Endothelial cell of umbilical vein (primary cell): ENCODE measurements at regions not wholly inside any gene's neighbourhood (a gene's known extent, or its start where the extent isn't known, plus 50 kb on each side); places are given as distances from the start of the nearest gene placed in this dataset.

ENCODE experiments used
- BruUV-seq: library from RNA; stranded (reverse); fragments of 400-500 nt; replicated peaks from 2 replicates; lab custom pipeline; 2021; lab: Mats Ljungman, UMichigan
- CTCF ChIA-PET: fragments of 300-600, 350-600 bp; sonication (Branson Sonifier 250); formaldehyde crosslinking; loops from one replicate; lab custom pipeline; 2021; ENCODE audit warnings: antibody characterized with exemption, inconsistent platforms; lab: Charles Lee
- POLR2A ChIA-PET: fragments of 300-600, 350-600 bp; sonication (Branson Sonifier 250); formaldehyde crosslinking; loops from one replicate; lab custom pipeline; 2021; ENCODE audit warnings: antibody characterized with exemption, inconsistent platforms; lab: Charles Lee
- DNase-seq: peaks from one replicate; pipeline ENCODE4 v3.0.0-alpha.2; 2011; ENCODE audit warnings: low read depth, low spot score
- FAIRE-seq: peaks from 2 replicates; lab custom pipeline; 2011; peaks lifted over from hg19 to GRCh38; lab: Jason Lieb, UNC
- H2AFZ ChIP-seq: 2 replicates; pipeline ENCODE4 v1.6.0; 2012; ENCODE audit warnings: low read depth, low read length, control low read depth, inconsistent platforms
- H3K27ac ChIP-seq: 2 replicates; pipeline ENCODE4 v1.5.1; 2011; ENCODE audit warnings: low read depth, mild to moderate bottlenecking, control low read depth, low read length, moderate library complexity; ENCODE audit not compliant: insufficient read depth
- H3K27me3 ChIP-seq, 2 experiments: 2 replicates each; pipeline versions ENCODE4 v1.6.0 to v1.6.1; 2011; ENCODE audit warnings: low read length in 2 of 2, mixed read lengths in 1 of 2; ENCODE audit not compliant: control insufficient read depth in 2 of 2, insufficient read depth in 2 of 2
- H3K36me3 ChIP-seq, 2 experiments: 2 replicates in 1 of 2; 3 replicates in 1 of 2; pipeline ENCODE4 v1.5.1; 2011; ENCODE audit warnings: low read length in 2 of 2, mild to moderate bottlenecking in 1 of 2, moderate library complexity in 1 of 2; ENCODE audit not compliant: control insufficient read depth in 2 of 2, insufficient read depth in 2 of 2; ENCODE audit errors: extremely low read depth in 1 of 2
- H3K4me1 ChIP-seq: 3 replicates; pipeline ENCODE4 v1.5.1; 2011; ENCODE audit warnings: mild to moderate bottlenecking, low read length; ENCODE audit not compliant: control insufficient read depth, insufficient read depth; ENCODE audit errors: extremely low read depth
- H3K4me2 ChIP-seq: 2 replicates; pipeline ENCODE4 v1.6.1; 2011; ENCODE audit warnings: low read length, control low read depth, mixed read lengths; ENCODE audit not compliant: insufficient read depth
- H3K4me3 ChIP-seq, 3 experiments: fragments of 200-600 bp in 1 of 3; sonication (generic), shearing (Covaris generic) in 1 of 3; replicated peaks in 1 of 3; 2 replicates each; pipeline ENCODE4 v1.5.1; 2011 to 2016; ENCODE audit warnings: control low read depth in 3 of 3, low read length in 3 of 3, mild to moderate bottlenecking in 2 of 3, inconsistent platforms in 1 of 3, low read depth in 1 of 3, moderate library complexity in 1 of 3; ENCODE audit not compliant: insufficient read depth in 1 of 3
- H3K79me2 ChIP-seq: 2 replicates; pipeline ENCODE4 v1.6.0; 2012; ENCODE audit warnings: low read length, inconsistent platforms; ENCODE audit not compliant: control insufficient read depth, insufficient read depth
- H3K9ac ChIP-seq: replicated peaks from 2 replicates; pipeline ENCODE3; 2011; ENCODE audit warnings: low read length, control low read depth; ENCODE audit not compliant: insufficient read depth; ENCODE audit errors: extremely low read depth
- H3K9me1 ChIP-seq: replicated peaks from 3 replicates; pipeline ENCODE4 v1.6.0; 2011; ENCODE audit warnings: mild to moderate bottlenecking, low read length; ENCODE audit not compliant: control insufficient read depth, insufficient read depth; ENCODE audit errors: extremely low read depth
- H3K9me3 ChIP-seq: replicated peaks from 2 replicates; pipeline ENCODE4 v1.5.1; 2012; ENCODE audit warnings: low read length, inconsistent platforms; ENCODE audit not compliant: control insufficient read depth, insufficient read depth
- H4K20me1 ChIP-seq: replicated peaks from 2 replicates; pipeline ENCODE3; 2011; ENCODE audit warnings: mild to moderate bottlenecking, low read length; ENCODE audit not compliant: control insufficient read depth, insufficient read depth; ENCODE audit errors: extremely low read depth
- EZH2 ChIP-seq: IDR thresholded peaks from 2 replicates; pipeline ENCODE4 v1.6.1; 2012; ENCODE audit warnings: borderline replicate concordance, low read depth, mild to moderate bottlenecking, moderate library complexity, low read length, inconsistent platforms; ENCODE audit not compliant: severe bottlenecking
- FOS ChIP-seq: IDR thresholded peaks from 2 replicates; pipeline ENCODE4 v1.6.1; 2011; ENCODE audit warnings: mild to moderate bottlenecking, low read length, moderate library complexity, borderline replicate concordance; ENCODE audit not compliant: insufficient read depth
- GATA2 ChIP-seq: IDR thresholded peaks from 2 replicates; pipeline ENCODE4 v1.7.0; 2011; ENCODE audit warnings: low read depth, mild to moderate bottlenecking, moderate library complexity, mixed read lengths, low read length; ENCODE audit not compliant: insufficient read length, insufficient read depth
- JUN ChIP-seq: IDR thresholded peaks from 2 replicates; pipeline ENCODE4 v1.6.1; 2011; ENCODE audit warnings: borderline replicate concordance, low read depth; ENCODE audit not compliant: insufficient read length, insufficient read depth
- MYC ChIP-seq: IDR thresholded peaks from one replicate; pipeline ENCODE4 v1.6.1; 2011; ENCODE audit warnings: mild to moderate bottlenecking, low read depth, low read length
- POLR2A ChIP-seq: IDR thresholded peaks from 2 replicates; pipeline ENCODE4 v1.6.1; 2012; ENCODE audit warnings: low read depth, mild to moderate bottlenecking, control low read depth, low read length
- POLR2AphosphoS5 ChIP-seq: IDR thresholded peaks from 2 replicates; pipeline ENCODE4 v1.6.1; 2012; ENCODE audit warnings: low read depth, mild to moderate bottlenecking, control low read depth, low read length, moderate library complexity; ENCODE audit not compliant: insufficient read depth
- dilution Hi-C: fragments of 300-500 bp; cut with MboI; formaldehyde crosslinking; loops from one replicate; pipeline ENCODE4 v1.15.0; 2019; ENCODE audit warnings: low sequenced_read_pairs; ENCODE audit not compliant: extremely low pct_ligation_motif_present
- intact Hi-C: fragments of 100-400 bp; cut with micrococcal nuclease; formaldehyde crosslinking; loops from one replicate; pipeline ENCODE4 v1.10.0; 2022
- TF ChIP-seq, protein P1 (sequence below): IDR thresholded peaks from 2 replicates; pipeline ENCODE4 v1.6.1; 2011; ENCODE audit not compliant: insufficient read depth, insufficient read length
- TF ChIP-seq, protein P2 (sequence below), 2 donors: IDR thresholded peaks; 1 replicate in 1 of 2; 2 replicates in 1 of 2; pipeline ENCODE4 v1.5.1; 2011; ENCODE audit warnings: low read length in 2 of 2, mild to moderate bottlenecking in 2 of 2, moderate library complexity in 2 of 2, control low read depth in 1 of 2, inconsistent platforms in 1 of 2, low read depth in 1 of 2; ENCODE audit not compliant: insufficient read depth in 1 of 2; ENCODE audit errors: extremely low read depth in 1 of 2

DNA sequence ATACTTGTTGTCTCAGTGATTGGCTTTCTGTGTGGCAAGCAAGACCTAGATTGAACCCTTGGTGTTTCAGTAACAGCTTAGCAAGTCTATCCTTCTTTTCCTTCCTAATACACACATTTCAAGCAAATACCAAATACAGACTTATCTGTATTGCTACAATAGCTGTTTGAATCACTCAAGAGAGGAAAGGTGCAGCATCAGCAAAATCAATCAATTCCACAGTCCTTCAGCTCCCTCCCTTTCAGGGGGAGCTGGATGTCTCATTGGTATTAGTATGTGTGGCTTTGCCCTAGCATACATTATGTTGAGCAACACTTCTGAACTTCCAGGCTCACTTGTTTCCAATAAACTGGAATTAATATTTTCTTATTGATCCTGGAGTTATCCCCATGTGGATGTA is 323.1 kb downstream of the TMX3 start:
- dilution Hi-C loops = no loop called here

More for the DNA sequence above, 323.1 kb downstream of the TMX3 start:
- H3K36me3 ChIP-seq = no peaks in the 10 kb centered on the region
- H3K9ac ChIP-seq = no peak overlapping the region
- CTCF ChIA-PET = no interaction called here
- no peaks in the 10 kb centered on the region for H3K4me1 ChIP-seq
- no peak overlapping the region for H3K4me2 ChIP-seq
- DNase-seq (no peak), FAIRE-seq (no peak)
- H3K27ac ChIP-seq = no peak overlapping the region
- no peaks in the 10 kb centered on the region for H3K27me3 ChIP-seq
- no peaks in the 10 kb centered on the region for H3K79me2 ChIP-seq
- intact Hi-C loops = no loop called here
- H2AFZ ChIP-seq = no peak overlapping the region
- no peak for TF ChIP-seq EZH2
- TF ChIP-seq FOS = no peak
- TF ChIP-seq MYC = no peak
- TF ChIP-seq GATA2 = no peak
- TF ChIP-seq POLR2AphosphoS5 = no peak
- no peak for TF ChIP-seq JUN
- TF ChIP-seq, protein P1, sequence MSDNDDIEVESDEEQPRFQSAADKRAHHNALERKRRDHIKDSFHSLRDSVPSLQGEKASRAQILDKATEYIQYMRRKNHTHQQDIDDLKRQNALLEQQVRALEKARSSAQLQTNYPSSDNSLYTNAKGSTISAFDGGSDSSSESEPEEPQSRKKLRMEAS = no peak
- no peak for TF ChIP-seq POLR2A
- TF ChIP-seq, protein P2, sequence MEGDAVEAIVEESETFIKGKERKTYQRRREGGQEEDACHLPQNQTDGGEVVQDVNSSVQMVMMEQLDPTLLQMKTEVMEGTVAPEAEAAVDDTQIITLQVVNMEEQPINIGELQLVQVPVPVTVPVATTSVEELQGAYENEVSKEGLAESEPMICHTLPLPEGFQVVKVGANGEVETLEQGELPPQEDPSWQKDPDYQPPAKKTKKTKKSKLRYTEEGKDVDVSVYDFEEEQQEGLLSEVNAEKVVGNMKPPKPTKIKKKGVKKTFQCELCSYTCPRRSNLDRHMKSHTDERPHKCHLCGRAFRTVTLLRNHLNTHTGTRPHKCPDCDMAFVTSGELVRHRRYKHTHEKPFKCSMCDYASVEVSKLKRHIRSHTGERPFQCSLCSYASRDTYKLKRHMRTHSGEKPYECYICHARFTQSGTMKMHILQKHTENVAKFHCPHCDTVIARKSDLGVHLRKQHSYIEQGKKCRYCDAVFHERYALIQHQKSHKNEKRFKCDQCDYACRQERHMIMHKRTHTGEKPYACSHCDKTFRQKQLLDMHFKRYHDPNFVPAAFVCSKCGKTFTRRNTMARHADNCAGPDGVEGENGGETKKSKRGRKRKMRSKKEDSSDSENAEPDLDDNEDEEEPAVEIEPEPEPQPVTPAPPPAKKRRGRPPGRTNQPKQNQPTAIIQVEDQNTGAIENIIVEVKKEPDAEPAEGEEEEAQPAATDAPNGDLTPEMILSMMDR (IDR thresholded peaks at IDR 0.05; ENCODE audit: extremely low read depth in 1 of 2, insufficient read depth in 1 of 2, low read depth in 1 of 2, low read length in 2 of 2) = no peak
- no peaks in the 10 kb centered on the region for H4K20me1 ChIP-seq
- H3K4me3 ChIP-seq = no peak overlapping the region
- no peaks in the 10 kb centered on the region for H3K9me3 ChIP-seq
- POLR2A ChIA-PET = no interaction called here
- BruUV-seq = no TSS peak
- no peaks in the 10 kb centered on the region for H3K9me1 ChIP-seq
